Stimulated activated CD4-positive, alpha-beta T cell treated with anti-CD3 and anti-CD28 coated beads, Interleukin-1b, Interleukin-23, amount 100 ng/mL, for 24 hours (primary cell): ENCODE measurements at regions not wholly inside any gene's neighbourhood (a gene's known extent, or its start where the extent isn't known, plus 50 kb on each side); places are given as distances from the start of the nearest gene placed in this dataset.
"Not testable (repeated sequence)": the region's sequence is repeated elsewhere in the genome, so short reads cannot be mapped to it uniquely, and the experiment has no call there.

Experiments used
- DNase-seq, 4 experiments: peaks; one replicate each; pipeline ENCODE4 v3.0.0-alpha.2; 2020; ENCODE audit warnings: low read depth in 4 of 4, low spot score in 1 of 4

DNA sequence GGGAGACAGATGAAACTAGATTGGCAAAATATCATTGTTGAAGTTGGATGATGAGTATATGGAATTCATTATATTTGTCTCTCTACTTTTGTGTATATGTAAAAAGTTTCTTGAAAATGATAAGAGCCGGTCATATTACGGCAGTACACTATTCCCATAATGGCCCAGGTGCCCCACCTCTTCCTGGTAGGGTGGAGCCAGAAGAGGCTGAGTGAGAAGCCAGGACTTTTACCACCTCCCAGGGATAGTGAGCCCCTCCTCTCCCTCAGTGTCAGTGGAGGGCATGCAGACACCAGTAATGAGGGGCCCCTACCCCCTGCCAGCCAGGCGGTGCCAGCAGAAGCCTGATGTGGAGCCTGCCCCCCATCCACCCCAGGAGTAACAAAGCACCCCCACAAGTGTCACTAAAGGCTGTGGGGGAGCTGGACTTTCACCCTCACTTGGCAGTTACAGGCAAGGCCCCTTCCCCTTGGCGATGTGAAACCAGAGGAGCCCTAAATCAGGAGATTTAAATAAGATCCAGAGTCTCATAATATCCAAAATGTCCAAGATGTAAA is 198.9 kb upstream of the RBBP8 start:
- no peak for DNase-seq

DNA sequence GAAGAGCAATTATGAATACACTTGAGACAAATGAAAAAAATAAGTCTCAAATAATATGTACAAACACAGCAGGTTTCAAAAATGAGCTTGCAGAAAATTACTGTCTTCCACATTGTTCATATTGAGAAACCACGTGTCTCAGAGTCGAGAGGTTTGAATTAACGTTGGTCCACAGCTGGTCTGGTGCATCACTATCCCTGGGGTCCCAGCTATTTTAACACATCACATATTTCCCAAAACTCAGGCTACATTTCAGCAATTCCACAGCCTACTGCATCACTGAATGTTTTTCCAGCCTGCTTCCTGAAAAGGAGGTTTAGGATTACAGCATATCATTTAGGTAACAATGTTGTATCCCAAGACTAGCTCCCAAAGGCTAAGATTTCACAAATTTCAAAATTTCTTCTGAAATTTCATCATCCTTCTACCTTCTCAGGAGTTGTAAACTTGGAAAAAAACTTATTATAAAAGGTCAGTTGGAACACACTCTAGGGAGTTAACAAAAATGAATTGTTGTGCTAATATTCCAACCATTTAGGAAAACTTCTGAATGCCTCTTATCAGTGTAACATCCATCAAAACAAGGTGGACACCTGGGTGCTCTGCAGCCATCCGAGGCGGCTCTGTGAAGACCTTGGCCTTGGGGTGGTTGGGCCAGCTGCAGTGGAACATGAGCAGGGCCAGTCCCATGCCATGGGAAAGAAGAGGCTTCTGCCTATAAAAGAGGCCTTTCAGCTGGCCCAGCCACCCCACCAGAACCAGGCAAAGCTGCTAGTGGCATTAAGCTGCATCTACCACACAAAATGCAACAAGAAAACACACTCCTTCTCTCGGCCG is 198.1 kb upstream of the RBBP8 start:
- DNase-seq, result no peak

DNA sequence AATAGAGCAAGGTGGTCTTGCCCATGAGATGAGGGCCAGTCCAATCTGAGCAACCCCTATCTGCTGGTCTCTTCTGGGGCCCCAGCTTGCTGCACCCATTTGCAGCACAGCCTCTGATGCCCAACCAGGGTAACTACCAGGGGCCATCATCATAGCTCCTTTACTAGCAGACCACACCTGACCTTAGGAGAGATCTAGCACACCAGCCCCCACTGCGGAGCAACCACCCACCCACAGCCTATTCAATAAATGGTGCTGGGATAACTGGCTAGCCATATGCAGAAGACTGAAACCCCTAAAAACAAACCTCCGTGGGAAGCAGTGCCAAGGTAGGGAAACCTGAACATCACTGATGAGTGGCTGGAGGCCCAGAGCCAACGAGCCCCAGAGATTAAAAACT is 196.1 kb upstream of the RBBP8 start:
- no peak for DNase-seq

DNA sequence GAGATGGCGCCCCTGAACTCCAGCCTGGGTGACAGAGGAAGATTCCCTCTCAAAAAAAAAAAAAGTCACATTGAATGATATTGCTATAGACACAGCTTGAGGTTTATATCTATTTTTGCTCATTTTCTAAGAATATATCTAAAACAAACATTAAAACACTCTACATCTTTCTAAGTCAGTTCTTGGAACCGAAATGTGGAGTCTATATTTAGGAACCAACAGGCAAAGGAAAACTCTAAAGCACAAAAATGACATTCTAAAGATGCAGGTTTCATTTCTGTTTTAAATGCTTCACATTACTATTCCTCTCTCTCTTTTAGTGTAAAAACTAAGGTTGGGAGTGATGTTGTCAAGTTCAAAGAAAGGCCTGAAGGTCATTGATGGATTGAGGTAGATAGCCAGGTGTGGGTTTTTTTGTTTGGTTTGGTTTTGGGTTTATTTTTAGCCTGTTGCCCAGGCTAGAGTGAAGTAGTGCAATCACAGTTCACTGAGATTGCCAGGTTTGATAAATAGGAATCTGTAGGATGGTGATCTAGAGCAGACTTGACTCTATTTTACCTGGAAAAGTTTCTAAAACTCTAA is 194.0 kb upstream of the RBBP8 start:
- no peak for DNase-seq

DNA sequence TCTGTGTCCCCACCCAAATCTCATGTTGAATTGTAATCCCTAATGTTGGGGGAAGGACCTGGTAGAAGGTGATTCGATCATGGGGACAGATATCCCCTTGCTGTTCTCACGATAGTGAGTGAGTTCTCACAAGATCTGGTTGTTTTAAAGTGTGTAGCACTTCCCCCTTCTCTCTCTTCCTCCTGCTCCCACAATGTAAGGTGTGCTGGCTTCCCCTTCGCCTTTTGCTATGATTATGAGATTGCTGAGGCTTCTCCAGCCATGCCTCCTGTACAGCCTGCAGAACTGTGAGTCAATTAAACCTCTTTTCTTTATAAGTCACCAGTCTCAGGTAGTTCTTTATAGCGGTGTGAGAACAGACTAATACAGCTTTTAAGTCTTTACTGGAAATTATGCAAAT is 193.3 kb upstream of the RBBP8 start:
- DNase-seq, result no peak

DNA sequence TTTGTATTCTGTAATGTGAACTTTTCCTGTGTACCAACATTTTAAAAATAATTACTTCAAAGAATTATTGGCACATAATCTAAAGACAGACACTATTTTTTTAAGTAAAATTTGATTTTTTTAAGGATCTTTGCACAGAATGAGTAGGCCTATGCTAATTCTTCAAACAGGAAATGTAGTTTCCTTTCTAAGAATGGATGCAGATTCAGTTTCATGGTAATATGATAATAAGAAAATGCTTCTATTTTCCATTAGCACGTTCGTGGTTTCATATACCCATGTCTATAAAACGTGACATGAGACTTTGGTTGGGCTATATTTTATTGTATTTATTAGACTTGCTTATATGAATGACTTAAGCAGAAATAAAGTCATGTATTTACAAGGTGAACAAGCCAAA is 191.8 kb upstream of the RBBP8 start:
- no peak for DNase-seq

DNA sequence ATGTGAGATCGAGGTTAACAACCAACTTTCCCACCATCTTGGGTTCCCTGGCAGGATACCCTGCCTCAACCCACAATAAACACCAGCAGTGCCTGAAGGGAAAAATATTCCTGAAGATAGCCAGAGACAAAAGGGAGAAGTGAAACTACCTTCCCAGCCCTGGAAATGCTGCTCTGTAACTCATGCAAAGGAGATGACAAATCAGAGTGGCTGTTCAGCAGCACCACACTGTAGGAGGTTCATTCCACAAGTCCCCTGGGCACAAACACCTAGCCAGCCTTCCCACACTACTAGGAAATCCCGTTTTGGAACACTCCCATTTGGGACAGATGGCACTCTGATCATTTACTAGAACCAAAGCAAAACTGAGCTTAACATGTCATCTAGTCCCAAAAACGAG is 190.7 kb upstream of the RBBP8 start:
- DNase-seq, result no peak

DNA sequence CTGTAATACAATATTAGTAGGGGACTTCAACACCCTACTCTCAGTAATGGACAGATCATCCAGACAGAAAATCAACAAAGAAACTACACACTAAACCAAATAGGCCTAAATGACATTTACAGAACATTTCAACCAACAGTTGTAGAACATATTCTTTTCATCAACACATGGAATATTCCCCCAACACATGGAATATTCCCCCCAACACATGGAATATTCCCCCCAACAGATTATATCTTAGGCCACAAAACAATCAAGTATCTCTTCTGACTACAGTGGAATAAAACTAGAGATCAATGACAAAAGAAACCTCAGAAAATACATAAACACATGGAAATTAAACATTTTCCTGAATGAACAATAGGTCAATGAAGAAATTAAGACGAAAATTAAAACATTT is 187.2 kb upstream of the RBBP8 start:
- no peak for DNase-seq

DNA sequence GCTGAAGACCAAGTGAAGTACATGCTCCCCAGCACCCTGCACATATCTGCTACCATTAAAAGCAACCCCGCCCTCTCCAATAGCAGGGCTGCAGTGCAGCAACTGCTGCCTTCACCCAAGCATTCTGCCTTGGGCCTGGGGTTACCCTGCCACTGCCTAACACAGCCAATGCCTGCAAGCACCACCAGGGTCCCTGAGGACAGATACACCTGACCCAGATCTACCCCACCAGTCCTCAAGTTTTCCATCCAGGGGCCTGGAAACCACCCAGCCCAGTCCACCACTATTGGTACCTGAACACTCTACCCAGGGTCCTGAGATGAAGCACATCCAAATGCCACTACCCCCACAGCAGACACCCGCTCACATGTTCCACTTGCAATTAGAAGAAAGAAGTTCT is 181.1 kb upstream of the RBBP8 start:
- no peak for DNase-seq

DNA sequence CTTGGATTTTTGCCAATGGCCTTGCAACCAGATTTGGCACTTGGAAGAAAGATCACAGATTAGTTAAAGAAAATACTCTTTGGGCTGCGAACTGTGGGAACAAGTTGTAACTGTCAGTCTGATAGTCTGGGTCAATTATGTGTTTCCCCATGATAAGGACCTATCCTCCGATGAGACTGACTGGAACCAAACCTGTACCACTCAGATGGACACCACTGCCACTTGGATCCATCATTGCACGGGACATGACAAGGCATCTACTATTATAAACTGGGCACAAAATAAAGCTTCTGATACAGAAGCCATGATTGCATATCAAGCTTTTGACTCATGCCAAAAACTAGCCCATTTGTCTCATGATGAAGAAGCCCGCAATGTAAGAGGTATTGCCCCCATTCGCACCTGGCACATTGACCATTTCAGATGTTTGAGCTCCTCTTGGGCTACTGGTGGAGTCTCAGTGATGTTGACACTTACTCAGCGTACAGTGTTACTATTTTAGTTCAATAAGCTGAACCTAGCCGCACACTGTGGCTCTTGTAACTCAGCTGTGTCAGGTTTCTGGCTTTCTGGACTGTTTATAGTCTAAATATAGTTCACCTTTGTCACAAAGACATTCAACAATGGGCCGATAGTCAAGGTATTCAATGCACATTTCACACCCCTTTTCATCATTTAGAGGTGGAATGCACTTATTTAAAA is 179.8 kb upstream of the RBBP8 start:
- DNase-seq, result no peak

DNA sequence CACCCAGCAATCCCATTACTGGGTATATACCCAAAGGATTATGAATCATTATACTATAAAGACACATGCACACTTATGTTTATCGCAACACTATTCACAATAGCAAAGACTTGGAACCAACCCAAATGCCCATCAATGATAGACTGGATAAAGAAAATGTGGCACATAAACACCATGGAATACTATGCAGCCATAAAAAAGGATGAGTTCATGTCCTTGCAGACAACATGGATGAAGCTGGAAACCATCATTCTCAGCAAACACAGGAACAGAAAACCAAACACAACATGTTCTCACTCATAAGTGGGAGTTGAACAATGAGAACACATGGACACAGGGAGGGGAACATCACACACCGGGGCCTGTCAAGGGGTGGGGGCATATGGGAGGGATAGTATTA is 169.1 kb upstream of the RBBP8 start:
- not testable (repeated sequence) for DNase-seq

DNA sequence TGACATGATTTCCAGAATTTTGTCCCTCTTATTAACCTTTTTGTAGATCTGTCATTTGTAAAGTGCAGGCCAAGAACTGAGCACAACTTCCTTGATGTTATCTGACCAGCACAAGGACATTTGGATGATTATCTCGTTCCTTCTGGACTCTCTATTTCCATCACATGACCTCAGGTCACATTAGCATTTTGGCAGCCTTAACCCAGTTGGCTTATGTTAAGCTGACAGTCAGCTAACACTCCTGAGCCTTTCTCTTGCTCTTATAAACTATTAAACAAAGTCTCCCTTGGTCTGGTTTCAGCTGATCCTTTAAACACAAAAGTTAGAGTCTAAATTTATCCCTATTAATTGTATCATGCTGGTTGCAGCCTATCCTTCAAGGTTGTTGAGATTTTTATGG is 167.2 kb upstream of the RBBP8 start:
- no peak for DNase-seq

DNA sequence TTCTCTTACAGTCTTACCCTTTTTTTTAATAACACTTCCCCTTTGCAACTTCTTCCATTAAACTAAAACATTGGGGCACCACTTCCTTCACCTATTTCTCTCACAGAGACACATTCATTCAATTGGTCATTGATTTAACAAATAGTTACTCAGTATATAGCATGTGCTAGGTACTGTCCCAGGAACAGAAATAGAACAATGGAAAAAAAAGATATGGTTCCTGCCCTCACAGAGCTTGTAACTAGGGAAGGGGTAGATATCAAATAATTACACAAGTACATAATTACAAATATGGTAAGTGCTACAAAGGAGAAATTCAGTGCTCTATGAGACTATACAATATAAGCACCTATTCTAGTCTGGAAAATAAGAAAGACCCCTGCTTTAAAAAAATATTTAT is 165.5 kb upstream of the RBBP8 start:
- no peak for DNase-seq

DNA sequence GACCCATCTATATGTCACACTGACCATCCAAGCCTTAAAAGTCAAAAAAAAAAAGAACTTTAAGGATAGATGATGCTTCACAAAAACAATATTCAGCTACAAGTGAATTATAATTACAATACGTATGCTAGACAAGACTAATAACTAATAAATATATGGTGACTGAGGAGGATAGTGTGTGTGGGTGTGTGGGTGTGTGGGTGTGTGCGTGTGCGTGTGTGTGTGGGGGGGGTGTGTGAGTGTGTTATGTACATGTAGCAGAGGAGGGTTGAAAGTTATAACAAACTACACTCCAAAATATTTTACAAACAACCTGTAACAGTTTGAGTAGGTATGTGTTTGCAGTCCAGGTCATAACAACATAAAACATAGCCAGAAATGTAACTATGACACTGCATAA is 159.2 kb upstream of the RBBP8 start:
- no peak for DNase-seq

DNA sequence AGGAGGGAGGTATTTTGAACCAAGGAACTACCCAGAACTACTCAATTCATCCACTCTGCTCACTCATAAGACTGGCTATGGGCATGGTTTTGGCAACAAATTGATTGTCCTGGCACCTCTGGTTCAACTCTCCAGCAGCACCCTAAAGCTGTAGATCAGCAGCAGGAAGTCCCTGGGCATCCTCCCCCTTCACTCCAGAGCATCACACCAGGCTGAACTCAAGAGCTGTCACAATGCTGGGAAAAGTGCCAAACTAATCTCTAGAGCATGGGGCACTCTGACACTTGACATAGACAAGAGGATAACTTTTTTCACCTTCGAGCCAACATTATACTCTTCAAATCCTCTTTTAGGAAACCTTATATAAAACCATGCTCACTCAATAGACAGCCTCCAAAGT is 154.1 kb upstream of the RBBP8 start:
- no peak for DNase-seq

DNA sequence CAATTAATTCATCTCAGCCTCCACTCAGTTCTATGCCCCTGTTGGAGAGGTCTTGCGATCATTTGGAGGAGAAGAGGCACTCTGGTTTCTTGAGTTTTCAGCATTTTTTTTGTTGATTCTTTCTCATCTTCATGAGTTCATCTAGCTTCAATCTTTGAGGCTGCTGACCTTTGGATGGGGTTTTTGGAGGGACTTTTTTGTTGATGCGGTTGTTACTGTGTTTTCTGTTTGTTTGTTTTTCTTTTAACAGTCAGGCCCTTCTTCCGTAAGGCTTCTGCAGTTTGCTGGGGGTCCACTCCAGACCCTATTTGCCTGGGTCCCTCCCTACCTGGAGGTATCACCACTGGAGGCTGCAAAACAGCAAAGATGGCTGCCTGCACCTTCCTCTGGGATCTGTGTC is 149.9 kb upstream of the RBBP8 start:
- no peak for DNase-seq

DNA sequence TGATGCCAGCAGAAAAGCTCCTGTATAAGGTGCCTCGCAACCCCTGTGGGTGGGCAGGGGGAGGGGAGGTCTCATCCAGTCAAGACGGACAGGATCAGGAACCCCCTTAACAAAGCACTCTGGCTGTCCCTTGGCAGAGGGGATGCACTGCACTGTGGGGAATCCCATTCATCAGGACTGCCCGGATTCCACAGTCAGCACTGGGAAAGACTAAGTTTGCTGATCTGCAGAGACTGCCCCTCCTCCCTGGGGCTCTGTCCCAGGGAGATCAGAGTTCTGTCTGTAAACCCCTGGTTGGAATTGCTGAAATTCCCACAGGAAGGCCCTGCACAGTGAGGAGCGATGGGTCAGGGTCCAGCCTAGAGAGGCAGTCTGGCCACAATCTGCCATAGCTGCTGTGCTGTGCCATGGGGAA is 149.5 kb upstream of the RBBP8 start:
- no peak for DNase-seq

DNA sequence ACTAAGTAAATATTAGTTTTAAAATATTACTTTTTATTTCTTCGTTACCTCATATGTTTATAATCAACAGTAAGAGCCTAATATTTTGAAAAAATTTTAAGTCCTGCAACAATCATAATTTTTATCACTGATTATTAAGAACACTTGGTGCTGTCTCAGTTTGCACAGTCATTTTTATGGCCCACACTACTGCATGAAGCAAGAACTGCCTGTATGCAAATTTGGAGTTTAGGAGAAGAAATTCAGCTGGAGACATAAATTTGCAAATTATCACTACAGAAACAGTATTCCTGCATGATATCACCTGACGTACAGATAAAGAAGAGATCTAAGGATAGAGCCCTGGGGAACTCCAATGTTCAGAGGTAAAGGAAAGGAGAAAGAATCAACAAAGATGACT is 144.1 kb upstream of the RBBP8 start:
- no peak for DNase-seq

DNA sequence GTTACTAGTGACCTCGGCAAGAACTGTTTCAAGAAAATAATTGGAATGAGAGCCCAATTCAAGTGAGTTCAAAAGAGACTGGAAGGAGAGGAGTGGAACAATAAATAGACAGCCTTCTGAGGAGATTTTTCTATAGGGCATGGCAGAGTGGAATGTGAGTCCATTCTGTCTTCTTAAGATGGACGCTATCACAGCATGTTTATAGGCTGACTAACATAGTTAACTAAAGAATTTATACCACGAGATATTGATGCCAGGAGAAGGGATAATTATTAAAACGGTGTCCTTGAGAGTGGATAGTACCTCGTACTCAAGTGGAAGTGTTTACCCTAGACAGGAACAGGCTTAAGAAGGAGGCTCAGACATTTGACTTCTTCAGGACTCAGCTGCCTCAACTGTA is 143.5 kb upstream of the RBBP8 start:
- no peak for DNase-seq

DNA sequence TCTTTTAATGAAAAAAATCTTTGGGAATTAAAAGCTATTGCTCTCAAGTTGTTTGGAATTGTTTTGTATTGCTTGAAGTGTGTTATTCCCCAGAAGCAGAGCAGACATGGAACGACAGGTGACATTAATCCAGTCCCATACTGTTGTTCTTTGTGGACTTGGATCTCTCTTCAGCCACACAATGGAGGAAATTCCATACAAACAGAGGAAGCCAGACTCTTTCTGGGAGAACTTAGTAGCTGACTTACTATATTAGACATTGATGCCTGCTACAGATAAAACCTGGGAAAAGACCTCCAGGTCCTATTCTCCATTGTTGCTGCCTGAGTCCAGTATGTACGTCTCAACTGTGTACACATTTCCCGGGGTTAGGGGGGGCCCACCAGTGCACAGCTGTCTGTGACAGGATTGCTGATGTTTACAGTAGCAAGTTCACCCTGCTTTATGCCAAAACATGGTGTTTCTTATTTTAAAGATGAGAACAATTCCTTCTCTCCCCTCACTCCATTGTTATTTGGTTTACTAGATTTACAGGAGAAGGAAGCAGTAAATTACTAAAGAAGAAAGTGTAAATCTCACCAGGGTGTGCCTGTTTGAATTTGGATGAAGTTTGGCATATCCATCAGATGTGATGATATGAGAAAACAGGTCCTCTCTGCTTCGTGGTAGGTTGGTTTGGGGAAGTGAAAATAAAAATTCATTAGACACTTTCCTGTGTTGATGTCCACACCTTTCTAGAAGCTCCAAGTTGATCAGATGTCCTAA is 142.4 kb upstream of the RBBP8 start:
- DNase-seq, result no peak

DNA sequence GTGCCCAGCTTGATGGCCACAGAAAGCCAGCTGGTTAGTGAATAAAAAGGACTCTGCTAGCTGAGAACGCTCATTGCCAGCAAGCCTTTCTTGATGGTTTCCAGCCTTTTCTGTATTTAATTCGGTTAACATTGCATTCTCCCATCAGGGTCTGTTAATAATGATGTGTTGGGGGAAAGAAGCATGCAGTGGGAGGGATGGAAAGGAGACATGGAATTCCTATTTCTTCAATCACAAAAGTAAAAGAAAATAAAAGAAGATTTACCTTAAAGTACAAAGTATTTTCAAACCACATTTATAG is 141.9 kb upstream of the RBBP8 start:
- no peak for DNase-seq

DNA sequence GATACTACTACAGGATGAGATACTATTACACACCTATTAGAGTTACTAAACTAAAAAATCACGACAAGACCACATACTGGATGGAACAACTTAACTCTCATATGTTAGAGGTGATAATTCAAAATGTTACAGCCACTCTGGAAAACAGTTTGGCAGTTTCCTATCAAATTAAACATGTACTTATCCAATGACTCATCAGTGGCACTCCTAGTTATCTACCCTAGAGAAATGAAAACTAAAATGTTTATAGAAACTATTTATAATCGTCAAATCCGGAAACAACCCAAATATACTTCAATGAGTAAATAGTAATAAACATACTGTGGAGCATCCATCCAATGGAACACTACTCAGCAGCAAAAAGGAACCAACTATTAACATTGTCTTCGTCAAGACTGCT is 137.0 kb upstream of the RBBP8 start:
- no peak for DNase-seq
